Uterus (tissue), 3 donors: ENCODE measurements at regions not wholly inside any gene's neighbourhood (a gene's known extent, or its start where the extent isn't known, plus 50 kb on each side); places are given as distances from the start of the nearest gene placed in this dataset.

ENCODE experiments used
- DNase-seq, 2 donors: peaks; one replicate each; pipeline ENCODE4 v3.0.0-alpha.2; 2019 to 2020
- H3K27ac ChIP-seq, 2 donors: fragments of 200-600 bp; sonication (generic); 1 replicate in 1 of 2; 2 replicates in 1 of 2; pipeline ENCODE4 v1.5.1; 2016 to 2018
- H3K27me3 ChIP-seq, 2 donors: fragments of 200-600 bp; sonication (generic); one replicate each; pipeline ENCODE4 v1.5.1; 2018 to 2019; ENCODE audit warnings: control low read depth in 1 of 2
- H3K36me3 ChIP-seq, 2 donors: fragments of 200-600 bp; sonication (generic); one replicate each; pipeline ENCODE4 v1.5.1; 2019; ENCODE audit warnings: control low read depth in 1 of 2
- H3K4me1 ChIP-seq, 2 donors: fragments of 200-600 bp; sonication (generic); one replicate each; pipeline ENCODE4 v1.5.1; 2018 to 2019; ENCODE audit warnings: control low read depth in 1 of 2
- H3K4me3 ChIP-seq, 2 donors: fragments of 200-600 bp; sonication (generic); 1 replicate in 1 of 2; 2 replicates in 1 of 2; pipeline ENCODE4 v1.5.1; 2018 to 2019; ENCODE audit warnings: mild to moderate bottlenecking in 1 of 2
- H3K9me3 ChIP-seq, 2 donors: fragments of 200-600 bp; sonication (generic); one replicate each; pipeline ENCODE4 v1.5.1; 2019; ENCODE audit warnings: control low read depth in 1 of 2
- CTCF ChIP-seq, 4 experiments: fragments of 200-600 bp in 2 of 4; fragments of 450-650 bp in 2 of 4; sonication (generic) in 2 of 4; IDR thresholded peaks; one replicate each; pipeline ENCODE4 v1.5.1; 2016 to 2019; ENCODE audit warnings: antibody characterized with exemption in 4 of 4, mild to moderate bottlenecking in 2 of 4, moderate library complexity in 1 of 4
- POLR2A ChIP-seq, 2 donors: fragments of 450-650 bp; IDR thresholded peaks; one replicate each; pipeline ENCODE4 v1.6.1; 2016; ENCODE audit warnings: antibody characterized with exemption in 2 of 2, mild to moderate bottlenecking in 1 of 2, moderate library complexity in 1 of 2
- intact Hi-C: fragments of 100-400 bp; cut with DNase I; formaldehyde crosslinking; loops from one replicate; pipeline ENCODE4 v1.15.1; 2023; ENCODE audit warnings: low total_unique reads
- donor health status: DM: yes; HTN: yes; CAD: no.

- no peaks in the 10 kb centered on the region for H3K4me1 ChIP-seq
- H3K4me3 ChIP-seq = no peak overlapping the region
- H3K27me3 ChIP-seq = peaks cover 0 to 7% of the 10 kb centered on the region in 2 donors
- H3K9me3 ChIP-seq = no peaks in the 10 kb centered on the region
- H3K27ac ChIP-seq = no peak overlapping the region
- peak in 1 of 2 donors; percentile 34 for DNase-seq
- no peaks in the 10 kb centered on the region for H3K36me3 ChIP-seq
- TF ChIP-seq POLR2A (IDR thresholded peaks at IDR 0.05) = no peak
- no peak for TF ChIP-seq CTCF (IDR thresholded peaks at IDR 0.05)
- intact Hi-C loops = no loop called here
Observed at GRCh38 chr22:27399161-27399560, 402.4 kb downstream of the MN1 start.

- H3K4me3 ChIP-seq = no peak overlapping the region
- no peaks in the 10 kb centered on the region for H3K36me3 ChIP-seq
- intact Hi-C loops = no loop called here
- TF ChIP-seq POLR2A (IDR thresholded peaks at IDR 0.05) (no peak), CTCF (IDR thresholded peaks at IDR 0.05) (no peak)
- no peak for DNase-seq
- H3K4me1 ChIP-seq = no peaks in the 10 kb centered on the region
- H3K27me3 ChIP-seq = peaks cover 0 to 7% of the 10 kb centered on the region in 2 donors
- no peaks in the 10 kb centered on the region for H3K9me3 ChIP-seq
- no peak overlapping the region for H3K27ac ChIP-seq
Observed at GRCh38 chr22:27400811-27401210, 400.7 kb downstream of the MN1 start.

GRCh38 chr22:27401321-27401720 is 400.2 kb downstream of the MN1 start:
- H3K27ac ChIP-seq = no peak overlapping the region
- no peak for TF ChIP-seq CTCF (IDR thresholded peaks at IDR 0.05)
- TF ChIP-seq POLR2A (IDR thresholded peaks at IDR 0.05) = no peak
- peaks cover 0 to 7% of the 10 kb centered on the region in 2 donors for H3K27me3 ChIP-seq
- H3K4me3 ChIP-seq = no peak overlapping the region
- no peaks in the 10 kb centered on the region for H3K36me3 ChIP-seq
- intact Hi-C loops = no loop called here
- no peaks in the 10 kb centered on the region for H3K9me3 ChIP-seq
- no peak for DNase-seq
- no peaks in the 10 kb centered on the region for H3K4me1 ChIP-seq

- Histone ChIP-seq H3K36me3 (no peaks in the 10 kb centered on the region), H3K4me1 (no peaks in the 10 kb centered on the region), H3K27ac (no peak overlapping the region), H3K27me3 (no peaks in the 10 kb centered on the region), H3K9me3 (no peaks in the 10 kb centered on the region), H3K4me3 (no peak overlapping the region)
- TF ChIP-seq POLR2A (IDR thresholded peaks at IDR 0.05) (no peak), CTCF (IDR thresholded peaks at IDR 0.05) (no peak)
- DNase-seq = no peak
- intact Hi-C loops = no loop called here
Observed at GRCh38 chr22:27404441-27404840, 397.1 kb downstream of the MN1 start.

GRCh38 chr22:27405672-27406388 is 395.7 kb downstream of the MN1 start:
- Histone ChIP-seq H3K4me1 (no peaks in the 10 kb centered on the region), H3K4me3 (no peak overlapping the region), H3K9me3 (no peaks in the 10 kb centered on the region), H3K36me3 (no peaks in the 10 kb centered on the region), H3K27ac (no peak overlapping the region), H3K27me3 (no peaks in the 10 kb centered on the region)
- intact Hi-C loops = no loop called here
- DNase-seq = peak in 1 of 2 donors; percentile 26
- TF ChIP-seq CTCF (IDR thresholded peaks at IDR 0.05) (peak in 3 of 4 experiments; percentile 23 to 49 (median 48)), POLR2A (IDR thresholded peaks at IDR 0.05) (no peak)
